ENCODE measurements at regions not wholly inside any gene's neighbourhood (a gene's known extent, or its start where the extent isn't known, plus 50 kb on each side); places are given as distances from the start of the nearest gene placed in this dataset.

DNA sequence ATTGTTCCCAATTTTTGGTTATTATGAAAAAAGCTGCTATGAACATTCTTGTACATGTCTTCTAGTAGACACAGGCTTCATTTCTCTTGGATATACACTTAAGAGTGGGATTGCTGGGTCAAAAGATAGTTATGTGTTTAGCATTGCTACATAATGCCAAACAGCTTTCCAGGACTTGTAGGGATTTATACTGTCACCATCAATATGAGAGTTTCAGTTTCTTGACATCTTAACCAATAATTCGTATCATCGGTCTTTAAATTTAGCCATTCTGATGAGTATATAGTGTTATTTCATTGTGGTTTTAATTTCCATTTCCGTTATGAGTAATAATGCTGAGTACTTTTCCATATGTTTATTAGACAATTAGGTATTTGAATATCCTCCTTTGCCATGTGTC is 190.3 kb upstream of the PFN2 start:
- no peak for DNase-seq (ENCODE audit: low read depth)

DNA sequence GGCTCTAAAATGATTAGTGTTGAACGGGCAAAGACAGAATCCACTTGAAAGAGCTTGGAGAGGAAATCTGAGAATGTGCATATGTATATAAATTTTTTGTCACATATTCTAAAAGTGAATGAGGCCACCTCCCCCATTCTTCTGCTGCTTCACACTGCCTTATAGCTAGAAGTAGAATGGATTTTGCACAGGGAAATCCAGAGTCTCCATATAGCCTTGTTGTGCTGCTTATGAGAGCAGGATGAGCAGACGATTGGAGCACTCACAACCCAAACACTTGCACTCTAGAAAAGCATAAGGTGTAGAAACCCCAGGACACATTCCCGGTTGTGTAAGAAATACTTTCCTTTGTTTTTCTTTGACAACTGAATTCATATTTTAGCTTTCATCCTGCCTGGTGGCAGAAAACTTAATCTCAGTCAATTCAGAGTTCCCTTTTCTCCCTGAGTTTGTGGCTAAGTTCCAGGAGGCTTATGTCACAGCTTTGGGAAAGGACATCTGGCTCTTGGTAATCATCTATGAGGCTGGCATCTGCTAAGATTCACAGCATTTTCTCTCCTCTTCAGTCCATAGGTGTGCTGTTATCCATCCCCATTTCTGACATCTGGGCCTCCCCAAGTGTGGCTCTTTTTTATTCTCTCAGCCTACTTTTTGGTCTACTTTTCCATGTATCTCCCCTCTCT is 188.4 kb upstream of the PFN2 start:
- DNase-seq (ENCODE audit: low read depth): no peak

DNA sequence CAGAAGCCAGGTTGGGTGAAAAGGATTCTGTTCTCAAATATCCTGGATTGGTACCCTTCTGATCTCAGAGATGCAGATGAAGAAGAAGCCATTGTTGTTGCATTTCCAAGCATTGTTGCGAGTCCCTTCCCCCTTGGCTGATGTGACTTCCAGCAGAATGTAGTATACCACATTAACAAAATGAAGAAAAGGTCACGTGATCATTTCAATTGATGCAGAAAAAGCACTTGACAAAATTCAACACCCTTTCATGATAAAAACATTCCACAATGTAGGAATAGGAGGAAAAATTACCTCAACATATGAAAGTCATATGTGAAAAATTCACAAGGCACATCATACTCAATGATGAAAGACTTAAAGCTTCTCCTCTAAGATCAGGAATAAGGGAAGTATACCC is 181.9 kb upstream of the PFN2 start:
- DNase-seq (ENCODE audit: low read depth): no peak

DNA sequence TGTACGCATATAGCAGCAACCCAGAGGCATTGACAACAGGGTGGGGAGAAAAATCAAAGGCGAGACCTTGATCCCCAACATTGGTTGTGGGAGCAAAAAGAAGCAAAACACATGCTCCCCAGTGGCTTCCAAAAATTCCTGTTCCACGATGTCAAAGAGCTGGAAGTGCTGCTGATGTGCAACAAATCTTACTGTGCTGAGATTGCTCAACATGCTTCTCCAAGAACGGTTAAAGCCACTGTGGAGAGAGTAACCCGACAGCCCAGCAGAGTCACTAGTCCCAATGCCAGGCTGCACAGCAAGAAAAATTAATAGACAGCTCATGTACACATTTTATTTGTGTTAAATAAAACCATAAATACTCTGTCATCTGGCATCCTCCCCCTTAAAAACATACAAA is 179.9 kb upstream of the PFN2 start:
- no peak for DNase-seq (ENCODE audit: low read depth)

DNA sequence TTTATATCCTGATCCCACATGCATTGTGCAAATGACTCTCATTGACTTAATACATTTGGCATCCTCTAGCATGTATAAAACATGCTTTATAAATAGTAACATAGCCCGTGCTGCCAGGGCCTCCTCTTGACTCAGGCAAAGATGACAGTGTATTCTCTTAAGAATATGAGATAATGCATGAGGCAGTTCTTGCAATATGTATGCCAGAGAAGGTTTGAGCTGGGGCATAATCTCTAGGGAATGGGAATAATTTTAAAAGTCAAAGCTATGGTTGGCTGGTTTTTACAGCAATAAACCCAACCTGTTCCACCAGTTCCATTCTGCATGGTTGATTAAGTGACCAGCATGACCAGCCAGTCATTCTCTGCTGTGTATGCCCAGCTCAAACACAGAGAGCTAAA is 179.0 kb upstream of the PFN2 start:
- DNase-seq (ENCODE audit: low read depth): no peak

DNA sequence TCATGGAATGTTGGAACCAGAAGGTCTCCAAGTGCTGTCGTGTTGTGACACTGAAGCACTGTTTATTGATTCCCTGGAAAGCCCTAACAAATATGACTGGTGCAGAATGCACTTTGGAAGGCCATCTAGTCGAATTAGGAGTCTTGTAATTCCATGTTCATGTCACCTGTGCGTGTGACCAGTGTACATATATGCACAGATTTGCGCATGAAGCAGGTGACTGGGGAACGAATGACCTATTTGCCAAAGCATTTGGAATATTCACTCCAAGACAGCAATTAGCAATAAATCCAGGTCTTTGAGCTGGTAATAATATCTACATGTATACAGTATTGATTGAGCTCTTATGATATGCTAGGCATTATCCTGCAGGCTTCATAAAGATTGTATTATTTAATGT is 177.5 kb upstream of the PFN2 start:
- no peak for DNase-seq (ENCODE audit: low read depth)

DNA sequence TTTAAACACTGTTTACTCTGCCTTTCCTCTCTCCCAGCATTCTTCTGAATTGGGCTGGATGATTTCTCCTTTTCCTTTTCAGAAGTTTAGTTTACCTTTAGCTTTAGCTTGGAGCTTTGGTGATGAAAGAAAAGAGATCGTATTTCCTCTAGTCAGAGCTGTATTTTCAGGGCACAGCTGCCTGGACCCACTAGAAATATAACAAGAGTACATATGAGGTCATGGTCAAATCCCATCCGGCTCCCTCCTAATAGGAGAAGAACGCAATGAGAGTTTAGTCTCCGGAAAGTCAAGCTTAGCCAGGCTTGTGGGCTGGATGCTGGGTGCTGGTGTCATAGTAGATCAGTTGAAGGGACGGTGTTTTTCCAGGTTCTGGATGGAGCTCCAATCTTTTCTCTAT is 177.1 kb upstream of the PFN2 start:
- no peak for DNase-seq (ENCODE audit: low read depth)

DNA sequence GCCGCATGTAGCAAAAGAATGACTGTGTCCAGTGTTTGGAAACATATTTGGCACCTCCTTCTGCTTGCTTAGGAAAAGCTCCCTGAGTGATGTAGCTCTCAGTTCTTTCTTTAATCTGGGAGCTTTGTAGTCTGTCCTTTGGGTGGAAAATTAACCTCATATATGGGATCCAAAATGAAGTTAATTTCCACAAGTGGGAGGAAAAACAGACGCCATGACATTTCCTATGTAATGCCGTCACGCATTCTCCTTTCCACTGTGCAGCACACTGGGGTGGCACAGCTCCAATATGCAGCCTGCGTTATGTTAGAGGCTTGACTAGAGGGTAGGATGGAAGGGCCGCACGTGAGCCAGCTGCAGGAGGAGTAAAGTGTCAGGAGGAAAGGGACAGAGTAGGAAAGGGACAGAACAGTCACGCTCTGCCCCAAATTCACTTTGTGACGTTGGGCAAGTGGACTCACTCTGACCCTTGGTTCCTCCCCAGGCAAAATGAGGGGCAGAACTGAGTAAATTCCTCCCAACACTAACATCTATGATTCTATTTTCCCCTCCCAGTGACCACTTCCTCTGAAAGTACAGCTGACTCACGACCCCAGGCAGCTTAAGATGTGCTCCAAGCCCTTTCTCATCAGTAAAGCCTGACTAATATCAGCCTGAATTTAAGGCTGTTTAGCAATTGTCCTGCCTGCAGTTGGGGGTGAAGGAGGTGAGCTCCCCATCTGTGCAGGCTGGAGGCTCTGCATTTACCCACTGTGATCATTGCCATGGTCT is 176.5 kb upstream of the PFN2 start:
- DNase-seq (ENCODE audit: low read depth): no peak

DNA sequence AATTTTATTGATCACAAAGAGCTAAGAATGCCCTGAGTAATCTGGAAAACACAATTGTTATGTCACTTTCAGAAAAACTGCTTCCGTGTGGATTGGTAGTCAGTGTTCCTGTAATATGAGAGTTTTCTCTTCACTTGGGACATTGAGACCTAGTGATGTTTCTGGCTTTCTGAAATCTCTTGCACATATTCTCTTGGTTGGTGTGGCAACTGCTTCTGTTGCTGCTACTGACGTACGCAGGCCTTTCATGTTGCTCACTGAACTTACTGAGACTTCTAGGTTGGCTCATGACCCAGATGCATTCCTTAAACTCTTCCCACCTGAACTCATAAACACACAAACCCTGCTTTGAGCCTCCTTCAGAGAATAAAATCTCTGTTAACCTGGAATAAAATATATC is 175.0 kb upstream of the PFN2 start:
- no peak for DNase-seq (ENCODE audit: low read depth)

DNA sequence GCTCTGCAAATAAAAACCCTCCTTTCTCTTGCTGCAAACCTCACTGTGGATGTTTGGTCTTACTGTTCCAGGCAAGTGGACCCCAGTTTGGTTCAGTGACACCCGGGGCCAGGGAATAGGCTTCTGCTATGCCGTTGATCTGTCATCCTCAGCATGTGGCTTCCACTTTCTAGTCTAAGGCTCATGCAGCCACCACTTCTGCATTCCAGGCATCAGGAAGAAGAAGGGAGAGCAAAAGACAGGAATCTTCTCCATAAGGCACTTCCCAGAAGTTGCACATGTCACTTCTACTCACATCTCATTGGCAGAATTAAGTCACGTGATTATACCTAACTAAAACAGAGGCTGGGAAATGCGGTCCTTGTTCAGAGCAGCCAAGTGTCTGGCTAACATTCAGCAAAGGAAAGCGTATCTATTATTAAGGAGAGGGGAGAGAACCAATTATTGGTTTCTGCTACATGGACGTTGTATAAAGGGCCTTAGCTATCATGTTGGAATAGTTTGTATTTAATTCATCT is 173.6 kb upstream of the PFN2 start:
- DNase-seq (ENCODE audit: low read depth): no peak

DNA sequence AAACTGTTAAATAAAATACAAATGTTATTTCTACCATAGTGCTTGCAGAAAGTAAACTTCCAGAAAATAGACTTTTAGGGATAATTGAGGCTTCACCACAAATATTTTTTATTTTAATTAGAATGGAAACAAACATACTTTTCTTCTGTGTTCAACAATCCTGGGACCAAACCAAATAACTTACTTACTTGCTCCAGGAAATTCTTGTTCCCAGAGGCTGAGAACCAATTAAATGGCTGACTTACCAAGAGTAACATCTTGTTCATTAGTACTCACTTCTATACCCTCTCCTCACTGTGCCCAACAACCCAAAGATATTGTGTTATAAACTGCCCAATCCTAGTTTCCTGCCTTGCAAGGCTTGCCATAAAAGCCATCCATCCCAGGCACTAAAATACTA is 172.2 kb upstream of the PFN2 start:
- no peak for DNase-seq (ENCODE audit: low read depth)

DNA sequence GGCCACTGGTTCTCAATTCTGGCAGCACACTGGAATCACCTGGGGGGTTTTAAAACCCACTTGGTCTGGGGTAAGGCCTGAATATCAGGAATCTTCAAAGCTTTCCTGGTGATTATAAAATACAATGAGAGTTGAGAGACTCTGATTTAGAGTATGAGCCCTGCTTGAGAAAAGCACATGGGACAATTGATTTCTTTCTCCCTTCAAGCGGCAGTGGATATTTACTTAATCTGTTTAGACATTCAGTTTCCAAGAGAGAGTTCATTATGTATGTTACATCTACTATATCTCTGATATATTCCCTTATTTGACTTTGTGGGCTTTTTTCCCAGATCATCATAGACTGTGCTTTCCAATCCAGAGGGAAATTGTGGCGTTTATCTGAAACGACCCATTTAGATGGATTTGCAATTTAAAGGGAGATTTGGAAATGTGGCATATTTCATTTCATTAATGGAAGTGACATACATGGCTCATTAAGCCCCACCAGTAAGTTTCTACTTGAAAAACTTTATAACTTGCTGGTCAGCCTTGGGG is 171.2 kb upstream of the PFN2 start:
- DNase-seq (ENCODE audit: low read depth): no peak

DNA sequence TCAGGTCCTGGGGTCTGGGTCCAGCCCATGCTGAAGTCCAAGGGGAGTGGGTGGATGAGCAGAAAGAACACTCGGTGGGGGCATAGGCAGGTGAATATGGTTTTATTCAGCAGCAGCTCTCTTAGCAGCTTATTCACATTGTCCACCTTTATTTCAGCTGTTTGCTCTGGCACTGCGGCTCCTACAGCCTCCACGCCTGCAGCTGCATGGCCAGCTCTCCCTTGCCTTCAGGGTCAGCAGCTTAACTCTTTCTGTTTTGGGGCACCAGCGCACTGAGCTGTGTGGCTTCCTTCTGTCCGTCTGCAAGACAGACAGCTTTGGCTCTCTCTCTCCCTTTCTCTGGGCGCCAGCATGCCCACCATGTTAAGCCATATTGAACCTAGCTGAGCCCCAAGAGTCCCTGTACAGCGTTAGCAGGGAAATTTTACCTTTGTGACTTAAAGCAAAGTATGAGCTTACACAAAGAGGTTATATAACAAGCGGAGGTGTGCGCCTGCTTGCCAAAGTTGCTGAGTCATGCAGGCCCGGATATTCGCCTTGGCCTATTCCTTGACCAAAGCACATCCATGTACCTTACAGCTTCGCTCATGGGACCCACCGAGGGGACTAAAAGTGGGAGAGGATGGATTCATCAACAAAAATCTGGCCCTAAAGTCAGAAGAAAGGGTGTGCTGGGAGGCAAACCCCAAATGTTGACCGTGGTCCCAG is 170.1 kb upstream of the PFN2 start:
- no peak for DNase-seq (ENCODE audit: low read depth)

DNA sequence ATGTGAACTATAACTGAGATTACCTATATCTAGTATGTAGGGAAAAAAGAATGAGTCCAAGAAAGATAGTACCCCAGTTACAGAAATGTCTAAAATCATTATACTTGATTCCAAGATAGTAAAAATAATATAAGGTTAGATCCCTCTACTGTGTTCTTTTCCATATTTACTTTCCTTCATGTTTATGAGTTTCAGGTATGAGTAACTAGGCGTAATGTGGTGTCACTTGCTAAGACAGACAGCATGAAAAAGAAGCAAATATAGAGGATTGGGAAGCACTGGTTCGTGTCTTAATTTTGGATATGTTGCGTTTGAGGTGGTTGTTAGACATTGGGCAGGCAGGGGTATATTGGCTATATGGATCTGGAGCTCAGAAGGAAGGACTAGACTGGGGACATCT is 168.1 kb upstream of the PFN2 start:
- no peak for DNase-seq (ENCODE audit: low read depth)

DNA sequence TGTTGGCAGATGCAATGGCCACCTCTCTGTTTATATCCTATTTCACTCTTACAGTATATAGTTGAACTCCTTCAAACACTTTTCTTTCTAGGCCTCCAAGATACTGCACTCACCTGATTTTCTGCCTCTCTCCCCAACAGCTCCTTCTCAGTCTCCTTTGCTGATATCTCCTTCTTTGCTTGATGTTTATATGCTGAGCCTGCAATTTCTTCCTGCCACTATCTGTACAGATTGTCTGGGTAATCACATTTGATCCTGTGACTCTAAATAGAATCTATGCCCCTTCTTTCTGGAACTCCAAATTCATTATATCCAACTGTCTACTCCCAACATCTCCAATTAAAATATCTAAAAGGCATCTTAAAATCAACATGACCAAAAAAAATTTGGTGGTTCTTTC is 165.5 kb upstream of the PFN2 start:
- DNase-seq (ENCODE audit: low read depth): no peak

DNA sequence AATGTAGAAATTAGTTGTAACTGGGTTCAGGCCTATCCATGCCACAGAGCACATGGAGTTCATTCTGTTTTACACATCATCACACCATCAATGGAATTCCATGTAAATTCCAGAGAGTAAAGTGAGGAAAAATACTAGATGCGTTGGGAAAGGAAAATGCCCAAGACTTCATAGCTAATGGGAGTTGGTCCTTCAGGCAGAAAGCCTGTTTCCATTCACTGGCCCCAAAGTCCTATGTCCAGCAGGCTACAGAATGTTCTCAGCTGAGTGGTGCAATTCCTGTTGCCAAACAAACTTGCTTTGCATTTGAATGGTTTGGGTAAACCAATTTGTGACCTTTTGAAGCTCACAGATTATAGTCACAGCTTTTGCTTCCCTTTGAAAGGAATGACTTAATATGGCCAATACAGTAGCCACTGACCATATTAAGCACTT is 164.6 kb upstream of the PFN2 start:
- no peak for DNase-seq (ENCODE audit: low read depth)

DNA sequence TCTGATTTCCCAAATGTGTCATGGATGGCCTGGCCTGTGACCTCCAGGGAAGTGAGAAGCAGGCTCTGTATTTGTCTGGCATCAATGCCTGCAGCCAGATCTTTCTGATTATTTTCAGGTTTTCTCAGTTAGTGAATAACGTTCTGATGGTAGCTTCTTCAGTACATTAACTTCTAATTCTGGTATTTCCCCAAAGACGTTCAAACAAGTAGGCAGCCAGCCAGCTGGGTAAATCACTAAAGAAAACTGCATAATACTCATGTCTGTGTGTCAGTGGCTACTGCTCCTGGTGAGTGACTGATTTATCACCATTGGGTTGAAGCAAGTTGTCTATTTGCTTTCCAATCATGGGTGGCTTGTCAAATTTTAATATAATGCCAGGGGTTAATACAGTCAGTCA is 162.6 kb upstream of the PFN2 start:
- no peak for DNase-seq (ENCODE audit: low read depth)

DNA sequence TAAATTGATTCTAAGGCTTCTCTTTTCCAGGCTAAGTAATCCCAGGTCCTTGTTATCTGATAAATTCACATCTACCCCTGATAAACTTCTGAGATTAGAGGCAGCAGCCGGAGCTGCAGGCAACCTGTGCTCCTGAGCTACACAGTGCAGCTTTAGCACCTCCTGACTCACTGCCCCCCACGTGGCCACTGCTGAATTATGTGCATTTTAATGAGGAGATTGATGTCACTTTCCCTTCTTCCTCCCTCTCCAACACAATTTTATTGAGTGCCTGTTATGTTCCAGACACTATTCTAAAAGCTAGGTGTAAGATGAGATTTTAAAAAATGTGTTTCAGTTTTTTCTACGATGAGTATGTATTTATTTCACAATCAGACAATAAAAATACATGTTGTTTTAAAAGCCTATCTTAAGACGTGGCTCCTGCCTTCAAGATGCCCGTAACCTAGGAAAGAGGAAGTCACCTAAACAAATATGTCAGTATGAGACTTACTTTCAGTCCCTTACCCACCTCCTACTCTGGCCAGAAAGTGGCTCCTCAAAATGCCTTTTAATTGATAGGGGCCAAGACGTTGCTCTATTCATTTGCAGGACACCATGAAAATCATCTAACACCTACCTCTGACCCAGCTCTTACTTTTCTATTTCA is 161.5 kb upstream of the PFN2 start:
- no peak for DNase-seq (ENCODE audit: low read depth)

DNA sequence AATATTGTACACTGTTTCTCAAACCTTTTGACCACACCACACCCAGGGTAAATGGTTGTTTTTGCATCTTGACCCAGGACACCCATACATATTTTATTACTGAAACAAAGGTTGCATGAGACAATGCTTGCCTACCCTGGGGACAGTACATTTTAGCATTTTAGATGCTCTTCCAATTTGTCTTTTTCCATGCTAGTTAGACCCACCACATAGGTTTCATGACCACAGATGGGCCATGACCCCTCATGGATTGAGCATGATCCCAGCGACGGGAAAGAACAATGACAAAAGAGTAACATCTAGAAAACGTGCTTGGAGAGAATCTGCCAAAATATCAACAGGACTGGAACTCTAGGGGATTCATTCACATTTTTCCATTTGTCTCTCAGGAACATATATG is 161.0 kb upstream of the PFN2 start:
- no peak for DNase-seq (ENCODE audit: low read depth)

DNA sequence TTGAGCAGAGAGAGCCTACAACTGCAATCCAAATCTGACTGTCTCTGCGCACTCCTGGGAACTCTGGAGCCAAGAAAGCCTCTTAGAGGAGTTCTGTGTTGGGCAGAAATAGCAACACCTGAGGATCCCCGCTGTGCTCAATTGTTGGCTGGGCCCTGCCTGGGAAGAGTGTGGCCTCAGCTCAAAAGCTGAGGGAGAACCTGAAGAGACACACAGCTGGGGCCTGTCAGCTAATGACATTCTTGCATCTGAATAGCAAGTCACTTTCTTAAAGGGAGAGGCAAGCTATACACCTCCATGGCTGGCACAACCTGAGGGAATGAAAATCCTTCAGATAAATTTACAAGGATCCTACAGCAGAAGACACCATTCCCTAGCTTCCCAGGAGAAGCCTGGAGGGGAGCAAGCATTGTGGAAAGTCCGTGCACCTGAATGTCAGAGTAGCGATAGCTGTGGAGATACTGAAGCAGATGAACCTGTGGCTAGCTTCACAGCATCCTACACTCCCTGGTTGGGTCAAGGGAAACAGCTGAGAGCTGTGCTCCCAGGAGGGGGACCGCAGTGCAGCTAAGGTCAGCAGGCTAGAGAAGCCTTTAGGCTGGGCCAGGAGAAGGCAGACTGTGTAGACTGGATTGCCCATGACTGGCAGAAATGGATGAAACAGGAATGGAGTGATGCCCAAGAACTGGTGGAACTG is 159.9 kb upstream of the PFN2 start:
- DNase-seq (ENCODE audit: low read depth): no peak

DNA sequence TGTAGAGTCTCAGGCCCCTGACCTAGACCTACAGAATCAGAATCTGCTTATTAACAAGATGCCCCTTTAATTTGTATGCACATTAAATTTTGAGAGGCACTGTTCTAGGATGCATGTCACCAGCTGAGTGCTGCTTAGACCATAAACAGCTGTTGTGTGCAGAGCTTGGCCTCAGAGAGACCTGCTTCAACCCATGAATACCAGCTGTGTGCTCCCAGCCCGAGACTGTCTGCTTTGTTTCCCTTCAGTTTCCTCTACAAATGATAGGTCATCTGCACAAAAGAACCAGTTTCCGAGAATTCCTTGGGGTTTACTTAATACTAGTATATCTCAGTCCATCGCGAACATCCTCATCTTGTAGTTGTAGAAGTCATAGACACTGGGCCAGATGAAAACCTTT is 158.5 kb upstream of the PFN2 start:
- DNase-seq (ENCODE audit: low read depth): no peak

DNA sequence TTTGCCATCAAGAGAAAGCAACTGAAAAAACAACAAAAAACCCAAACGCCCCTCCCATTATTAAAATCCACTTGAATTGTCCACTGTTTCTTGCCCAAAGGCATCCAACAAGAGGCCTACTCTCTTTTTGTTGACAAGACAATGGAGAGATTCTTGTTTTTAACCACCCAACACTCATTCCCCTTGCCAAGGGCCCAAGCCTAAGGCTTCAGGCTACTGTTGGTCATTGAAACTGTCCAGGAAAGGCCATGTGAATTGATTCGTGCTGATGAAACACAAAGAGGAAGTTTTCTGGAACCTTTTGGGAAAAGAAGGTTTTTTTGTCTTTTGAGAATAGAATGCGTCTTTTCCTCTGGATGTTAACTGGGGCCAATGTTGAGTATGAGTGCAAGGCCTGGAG is 157.4 kb upstream of the PFN2 start:
- no peak for DNase-seq (ENCODE audit: low read depth)
